HuH-7.5 (cell line): ENCODE measurements at regions not wholly inside any gene's neighbourhood (a gene's known extent, or its start where the extent isn't known, plus 50 kb on each side); places are given as distances from the start of the nearest gene placed in this dataset.

Experiments used
- DNase-seq: peaks from one replicate; pipeline ENCODE4 v3.0.0; 2011; ENCODE audit warnings: low spot score

GRCh38 chr7:33853361-33854062 is 51.8 kb upstream of the BMPER start:
- no peak for DNase-seq

- DNase-seq: no peak
Measured at GRCh38 chr7:33854178-33854577, 51.2 kb upstream of the BMPER start.

- DNase-seq: no peak
Measured at GRCh38 chr7:33854801-33855350, 50.5 kb upstream of the BMPER start.
